GM12891 (cell line): ENCODE measurements at regions not wholly inside any gene's neighbourhood (a gene's known extent, or its start where the extent isn't known, plus 50 kb on each side); places are given as distances from the start of the nearest gene placed in this dataset.

ENCODE experiments used
- DNase-seq: peaks from one replicate; pipeline ENCODE4 v3.0.0; 2011; ENCODE audit warnings: low spot score; ENCODE audit not compliant: insufficient read length
- FAIRE-seq: peaks from 2 replicates; lab custom pipeline; 2011; peaks lifted over from hg19 to GRCh38; lab: Jason Lieb, UNC
- PAX5 ChIP-seq: IDR thresholded peaks from 2 replicates; pipeline ENCODE4 v1.6.1; 2011; ENCODE audit warnings: low read length, moderate library complexity, mild to moderate bottlenecking; ENCODE audit not compliant: insufficient read depth, severe bottlenecking
- POLR2A ChIP-seq: IDR thresholded peaks from 2 replicates; pipeline ENCODE4 v1.6.1; 2011; ENCODE audit warnings: low read depth, low read length, control low read depth
- POLR2AphosphoS5 ChIP-seq: IDR thresholded peaks from 2 replicates; pipeline ENCODE4 v1.6.1; 2011; ENCODE audit warnings: low read depth, low read length, control low read depth
- POU2F2 ChIP-seq: IDR thresholded peaks from 2 replicates; pipeline ENCODE4 v1.6.1; 2011; ENCODE audit warnings: low read depth, mild to moderate bottlenecking, control low read depth, low read length, moderate library complexity
- SPI1 ChIP-seq: IDR thresholded peaks from 2 replicates; pipeline ENCODE4 v1.6.1; 2011; ENCODE audit warnings: low read depth, low read length, control low read depth
- TAF1 ChIP-seq: IDR thresholded peaks from 2 replicates; pipeline ENCODE4 v1.6.1; 2011; ENCODE audit warnings: low read depth, low read length, control low read depth

DNA sequence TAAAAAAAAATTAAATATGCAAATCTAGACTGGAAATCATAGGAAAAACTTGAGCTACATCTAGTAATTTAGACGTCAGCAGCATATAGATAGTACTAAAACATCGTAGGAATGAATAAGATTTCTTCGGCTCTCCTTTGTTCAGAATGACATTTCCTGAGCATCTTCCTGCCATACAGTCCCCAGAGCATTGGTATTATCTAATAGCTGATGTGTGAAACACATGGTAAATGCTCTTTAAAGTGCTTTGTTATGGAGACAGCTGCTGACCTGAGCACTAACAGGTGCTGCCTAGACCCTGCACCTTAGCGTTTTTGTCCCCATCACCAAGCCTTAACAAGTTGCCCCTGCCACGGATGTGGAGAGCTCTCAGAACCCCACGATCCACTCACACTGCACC is 692.3 kb upstream of the PIK3C3 start:
- DNase-seq (no peak), FAIRE-seq (no peak)
- no peak for TF ChIP-seq PAX5
- no peak for TF ChIP-seq POU2F2
- no peak for TF ChIP-seq POLR2AphosphoS5
- TF ChIP-seq SPI1: no peak
- TF ChIP-seq TAF1: no peak
- TF ChIP-seq POLR2A: no peak

DNA sequence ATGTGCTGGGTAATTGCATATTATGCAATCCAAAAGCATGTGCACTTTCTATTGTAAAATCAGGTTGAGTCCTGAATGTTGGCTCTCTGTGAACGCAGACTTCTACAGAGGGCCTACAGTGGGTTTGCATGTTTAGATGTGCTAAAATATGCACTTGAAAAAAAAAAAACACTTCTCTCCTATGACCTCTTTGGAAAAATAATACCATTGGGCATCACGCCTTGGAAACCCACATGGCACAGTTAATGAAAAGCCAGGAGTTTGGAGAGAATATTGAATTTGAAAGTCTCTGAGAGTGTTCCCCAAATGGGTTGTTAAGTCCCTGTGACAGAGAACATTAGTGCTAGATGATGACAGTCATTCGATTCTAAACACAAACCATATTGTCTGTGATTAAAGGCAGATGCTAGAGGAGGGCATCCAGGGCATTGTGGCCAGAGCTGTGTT is 710.4 kb upstream of the PIK3C3 start:
- FAIRE-seq (no peak), DNase-seq (no peak)
- TF ChIP-seq SPI1: no peak
- TF ChIP-seq POLR2AphosphoS5: no peak
- TF ChIP-seq POLR2A: no peak
- no peak for TF ChIP-seq POU2F2
- TF ChIP-seq TAF1: no peak
- no peak for TF ChIP-seq PAX5

DNA sequence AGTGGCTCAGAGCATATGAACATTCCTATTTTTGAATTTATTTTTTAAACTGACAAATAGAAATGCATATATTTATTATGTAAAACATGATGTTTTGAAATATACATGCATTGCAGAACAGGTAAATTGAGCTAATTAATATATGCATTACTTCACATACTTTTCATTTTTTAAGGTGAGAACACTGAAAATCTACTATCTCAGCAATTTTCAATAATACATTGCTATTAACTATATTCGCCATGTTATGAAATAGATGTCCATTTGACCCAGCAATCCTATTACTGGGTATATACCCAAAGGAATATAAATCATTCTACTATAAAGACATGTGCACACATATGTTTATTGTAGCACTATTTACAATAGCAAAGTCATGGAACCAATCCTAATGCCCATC is 717.7 kb upstream of the PIK3C3 start:
- no peak for TF ChIP-seq POLR2AphosphoS5
- TF ChIP-seq POU2F2: no peak
- TF ChIP-seq PAX5: no peak
- no peak for TF ChIP-seq TAF1
- TF ChIP-seq POLR2A: no peak
- no peak for TF ChIP-seq SPI1
- DNase-seq: no peak
- no peak for FAIRE-seq

DNA sequence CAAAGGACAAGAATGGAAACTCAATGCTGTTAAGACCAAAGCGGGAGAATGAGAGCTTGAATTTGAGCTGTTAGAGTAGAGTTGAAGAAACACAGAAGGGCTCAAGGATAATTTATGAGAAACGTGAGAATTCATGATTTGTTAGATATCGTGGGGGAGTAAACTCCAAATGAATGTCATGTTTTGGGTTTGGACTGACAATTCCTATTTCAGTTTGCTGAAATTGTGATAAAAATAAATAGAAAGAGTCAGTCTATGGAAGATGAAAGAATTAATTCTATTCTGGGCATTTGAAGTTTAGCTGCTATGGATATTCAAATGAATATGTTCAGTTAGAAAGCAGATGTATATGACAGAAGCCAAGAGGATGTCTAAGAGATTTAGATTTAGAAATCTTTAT is 723.4 kb upstream of the PIK3C3 start:
- FAIRE-seq (no peak), DNase-seq (no peak)
- TF ChIP-seq PAX5 (no peak), TAF1 (no peak)

DNA sequence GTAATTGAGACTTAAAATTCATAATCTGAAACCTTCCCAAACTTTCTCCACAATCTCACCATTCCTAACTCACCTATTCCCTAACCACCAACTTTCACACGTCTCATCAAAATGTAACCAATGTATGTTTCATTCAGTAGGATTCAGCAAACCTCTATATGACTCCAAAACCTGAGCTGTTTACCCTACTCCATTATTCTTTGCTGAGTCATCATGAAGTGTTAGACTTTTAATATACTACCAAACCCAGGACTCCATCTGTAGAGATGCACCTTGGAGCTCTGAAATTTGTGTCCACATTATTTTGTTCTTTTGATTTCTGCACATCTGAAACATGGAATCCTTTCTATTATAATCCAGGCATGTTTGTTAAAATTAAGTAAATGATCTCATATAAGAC is 727.0 kb upstream of the PIK3C3 start:
- DNase-seq: no peak
- TF ChIP-seq POLR2AphosphoS5 (no peak), TAF1 (no peak), POU2F2 (no peak), SPI1 (no peak)
- no peak for FAIRE-seq

DNA sequence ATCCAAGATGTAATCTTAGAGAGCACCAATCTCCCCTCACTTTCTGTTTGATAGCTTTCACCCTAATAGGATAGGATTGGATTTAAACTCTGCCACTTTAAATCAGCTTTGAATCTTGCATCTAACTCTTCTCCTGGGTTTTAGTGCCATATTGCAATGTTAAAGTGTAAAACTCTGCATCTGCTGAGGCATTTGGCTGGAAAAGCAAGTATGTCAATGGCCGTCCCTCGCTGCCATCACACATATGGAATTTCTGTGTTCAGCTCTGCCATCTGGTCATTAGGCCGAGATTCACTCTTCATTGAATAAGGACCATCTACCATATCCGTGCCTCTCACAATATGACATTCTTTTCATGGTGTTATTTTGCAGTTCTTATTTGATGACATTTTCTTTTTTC is 728.1 kb upstream of the PIK3C3 start:
- FAIRE-seq: no peak
- TF ChIP-seq POLR2A (no peak), TAF1 (no peak), POLR2AphosphoS5 (no peak), SPI1 (no peak), PAX5 (no peak), POU2F2 (no peak)
- DNase-seq: no peak

DNA sequence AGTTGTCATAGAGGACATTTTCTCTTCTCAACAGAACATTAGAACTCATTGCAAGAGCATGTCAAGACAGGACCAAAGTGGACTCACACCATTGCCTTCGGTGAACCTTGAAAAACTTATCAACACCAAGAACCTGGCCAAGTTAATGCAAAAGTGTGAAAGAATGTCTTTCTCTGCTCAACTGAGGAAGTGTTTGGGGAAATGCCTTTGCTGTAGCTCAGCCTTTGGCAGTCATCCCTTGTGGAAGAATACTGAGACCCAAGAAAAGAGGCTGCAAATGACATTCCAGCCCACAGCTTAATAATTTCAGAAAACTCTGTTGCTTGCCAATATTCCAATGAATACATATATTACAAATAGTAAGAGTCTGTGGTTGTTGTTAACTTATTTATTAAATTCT is 728.8 kb upstream of the PIK3C3 start:
- FAIRE-seq (no peak), DNase-seq (no peak)
- TF ChIP-seq TAF1 (no peak), SPI1 (no peak), POLR2A (no peak), POLR2AphosphoS5 (no peak), POU2F2 (no peak), PAX5 (no peak)

DNA sequence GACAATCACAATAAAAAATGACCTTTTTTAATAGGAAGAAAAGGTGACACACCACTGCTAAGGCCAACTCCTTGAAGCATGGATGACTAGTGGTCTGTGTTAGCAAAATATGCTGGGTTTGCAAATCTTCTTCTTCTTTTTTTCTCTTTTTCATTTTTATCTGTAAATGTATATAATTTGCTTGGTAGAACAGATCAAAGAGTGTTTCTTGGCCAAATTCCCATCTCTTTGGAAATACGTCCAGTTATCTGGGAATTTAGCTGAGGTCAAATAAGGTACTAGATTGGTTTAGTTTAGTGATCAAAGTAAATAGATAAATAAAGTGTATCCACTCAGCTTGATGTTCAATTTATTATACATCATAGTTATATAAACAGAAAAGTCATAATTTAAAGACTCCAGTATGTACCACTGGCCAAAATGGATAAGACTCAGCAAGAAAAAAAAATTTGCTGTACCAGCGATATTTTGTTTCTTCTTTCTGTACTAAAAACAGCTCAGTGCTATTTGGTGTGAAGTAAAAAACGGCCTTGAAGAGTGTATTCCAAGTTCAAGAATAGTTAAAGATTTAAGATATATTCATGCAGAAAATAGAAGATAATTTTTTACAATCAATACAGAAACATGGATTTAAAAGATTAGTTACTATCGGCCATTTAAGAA is 738.6 kb upstream of the PIK3C3 start:
- DNase-seq (no peak), FAIRE-seq (no peak)
- TF ChIP-seq POU2F2 (no peak), POLR2A (no peak), SPI1 (no peak), PAX5 (no peak), TAF1 (no peak), POLR2AphosphoS5 (no peak)

DNA sequence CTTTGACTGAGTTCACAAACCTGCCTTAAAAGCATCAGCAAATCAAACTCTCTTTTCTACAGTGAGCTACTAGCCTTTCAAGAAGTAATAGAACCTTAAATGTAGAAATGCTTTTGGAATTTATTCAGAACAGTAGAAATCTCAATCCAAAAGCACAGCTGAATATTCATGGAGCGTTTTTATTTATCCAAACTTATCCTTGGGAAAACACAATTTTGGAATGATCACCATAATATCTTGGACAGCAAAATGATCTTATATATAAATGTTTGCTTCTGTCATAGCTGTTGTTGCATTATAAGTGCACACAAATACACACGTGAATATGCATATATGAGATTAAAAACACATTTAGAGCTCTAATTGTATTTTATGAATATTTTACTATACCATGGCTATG is 747.3 kb upstream of the PIK3C3 start:
- no peak for TF ChIP-seq TAF1
- no peak for TF ChIP-seq SPI1
- no peak for TF ChIP-seq PAX5
- no peak for TF ChIP-seq POLR2AphosphoS5
- TF ChIP-seq POLR2A: no peak
- TF ChIP-seq POU2F2: no peak
- FAIRE-seq: no peak
- no peak for DNase-seq

DNA sequence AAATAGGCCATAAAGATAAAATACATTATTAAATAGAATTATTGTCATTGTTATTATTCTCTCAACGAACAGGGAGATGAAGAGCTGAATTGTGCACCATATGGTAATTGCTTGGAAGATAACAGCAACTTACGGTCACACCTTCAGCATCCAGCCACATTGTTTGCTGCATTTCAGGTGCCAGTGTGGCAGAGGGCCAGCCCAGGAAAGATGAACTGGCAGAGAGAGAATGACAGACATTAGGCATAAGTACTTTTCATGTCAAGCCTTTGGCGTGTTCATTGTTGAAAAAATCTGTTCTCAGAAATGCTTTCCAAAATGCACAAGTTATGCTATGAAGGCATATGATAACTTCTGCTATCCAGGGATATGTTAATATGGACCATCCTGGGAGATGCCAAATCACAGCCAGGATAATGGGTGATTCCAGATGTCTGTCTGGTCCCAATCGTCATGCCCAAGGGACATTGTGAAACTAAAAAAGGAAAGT is 748.6 kb upstream of the PIK3C3 start:
- TF ChIP-seq POLR2A (no peak), TAF1 (no peak), POLR2AphosphoS5 (no peak), POU2F2 (no peak), PAX5 (no peak), SPI1 (no peak)
- no peak for DNase-seq
- no peak for FAIRE-seq

DNA sequence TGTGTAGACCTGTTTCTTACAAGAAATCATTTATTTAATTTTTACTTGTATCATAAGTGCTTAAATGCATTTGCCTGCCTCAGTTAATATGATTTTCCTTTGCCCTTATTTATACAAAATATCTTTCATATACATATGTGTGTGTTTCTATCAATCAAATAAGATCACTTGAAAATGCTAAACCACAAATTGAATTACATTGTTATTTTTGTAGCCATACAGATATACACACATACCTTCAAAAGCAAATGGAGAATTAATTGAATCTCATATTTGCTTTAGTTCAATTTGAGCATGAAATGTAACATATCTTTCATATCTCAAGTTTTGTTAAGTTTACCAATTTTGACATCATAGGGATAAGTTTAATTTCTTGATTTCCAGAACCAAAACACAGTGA is 755.8 kb upstream of the PIK3C3 start:
- FAIRE-seq: no peak
- TF ChIP-seq POLR2A: no peak
- TF ChIP-seq PAX5: no peak
- no peak for TF ChIP-seq SPI1
- no peak for TF ChIP-seq POU2F2
- TF ChIP-seq TAF1: no peak
- TF ChIP-seq POLR2AphosphoS5: no peak

More for the DNA sequence above, 755.8 kb upstream of the PIK3C3 start:
- DNase-seq: no peak
